H1 (cell line): ENCODE measurements at regions not wholly inside any gene's neighbourhood (a gene's known extent, or its start where the extent isn't known, plus 50 kb on each side); places are given as distances from the start of the nearest gene placed in this dataset.

Source experiments
- CTCF ChIA-PET: fragments of 300-600 bp; sonication (Branson Sonifier 250); formaldehyde crosslinking; loops from one replicate; lab custom pipeline; 2021; ENCODE audit not compliant: partially characterized antibody; lab: Charles Lee
- POLR2A ChIA-PET: fragments of 300-600 bp; sonication (Branson Sonifier 250); formaldehyde crosslinking; loops from one replicate; lab custom pipeline; 2021; ENCODE audit warnings: inconsistent platforms; ENCODE audit not compliant: partially characterized antibody; lab: Charles Lee
- DNase-seq, 2 experiments: peaks; one replicate each; pipeline versions ENCODE4 v3.0.0 to v3.0.0-alpha.2; 2010 to 2022; ENCODE audit warnings: low spot score in 2 of 2, low read depth in 1 of 2, mixed read lengths in 1 of 2
- FAIRE-seq: peaks from 2 replicates; lab custom pipeline; 2011; peaks lifted over from hg19 to GRCh38; lab: Jason Lieb, UNC
- H2AFZ ChIP-seq: 2 replicates; pipeline ENCODE4 v1.8.1; 2012; ENCODE audit warnings: low read length, inconsistent platforms
- H2AK5ac ChIP-seq: 2 replicates; pipeline ENCODE4 v1.6.1; 2013; ENCODE audit warnings: low read depth, low read length
- H2BK120ac ChIP-seq: replicated peaks from 2 replicates; pipeline ENCODE3; 2013; ENCODE audit warnings: low read depth, low read length, inconsistent platforms
- H2BK12ac ChIP-seq: 2 replicates; pipeline ENCODE4 v1.6.1; 2013; ENCODE audit warnings: low read depth, low read length
- H2BK15ac ChIP-seq: 2 replicates; pipeline ENCODE4 v1.6.1; 2013; ENCODE audit warnings: low read length
- H2BK20ac ChIP-seq: 2 replicates; pipeline ENCODE4 v1.6.1; 2013; ENCODE audit warnings: low read length
- H2BK5ac ChIP-seq: 2 replicates; pipeline ENCODE4 v1.6.1; 2013; ENCODE audit warnings: low read depth, low read length
- H3K14ac ChIP-seq: 2 replicates; pipeline ENCODE4 v1.6.1; 2013; ENCODE audit warnings: inconsistent platforms; ENCODE audit not compliant: insufficient read length
- H3K18ac ChIP-seq: 2 replicates; pipeline ENCODE4 v1.6.1; 2013; ENCODE audit warnings: low read length; ENCODE audit errors: extremely low read depth
- H3K23ac ChIP-seq: 2 replicates; pipeline ENCODE4 v1.6.1; 2013; ENCODE audit warnings: inconsistent platforms; ENCODE audit not compliant: insufficient read length
- H3K23me2 ChIP-seq: 2 replicates; pipeline ENCODE4 v1.6.1; 2013; ENCODE audit warnings: low read depth, low read length
- H3K27ac ChIP-seq: 2 replicates; pipeline ENCODE4 v1.6.1; 2011; ENCODE audit warnings: low read depth, low read length, inconsistent platforms
- H3K27me3 ChIP-seq, 4 experiments: replicated peaks in 1 of 4; 1 replicate in 1 of 4; 2 replicates in 3 of 4; pipeline versions ENCODE4 v1.6.1 to v1.8.1; 2011 to 2013; ENCODE audit warnings: low read length in 3 of 4, mild to moderate bottlenecking in 3 of 4, inconsistent platforms in 2 of 4, mixed read lengths in 2 of 4, moderate library complexity in 1 of 4; ENCODE audit not compliant: control insufficient read depth in 3 of 4, insufficient read depth in 3 of 4; ENCODE audit errors: extremely low read depth in 1 of 4
- H3K36me3 ChIP-seq, 4 experiments: 2 replicates each; pipeline versions ENCODE4 v1.6.1 to v1.8.1; 2011 to 2013; ENCODE audit warnings: mild to moderate bottlenecking in 4 of 4, low read length in 3 of 4, moderate library complexity in 2 of 4, control low read depth in 1 of 4, inconsistent platforms in 1 of 4; ENCODE audit not compliant: insufficient read depth in 4 of 4, control insufficient read depth in 2 of 4
- H3K4ac ChIP-seq: replicated peaks from 2 replicates; pipeline ENCODE3; 2013; ENCODE audit warnings: low read length, low read depth, mixed read lengths, inconsistent platforms; ENCODE audit not compliant: insufficient read length
- H3K4me1 ChIP-seq, 4 experiments: replicated peaks in 1 of 4; 1 replicate in 1 of 4; 2 replicates in 3 of 4; pipeline versions ENCODE4 v1.6.1 to v1.8.1; 2011 to 2013; ENCODE audit warnings: low read length in 3 of 4, inconsistent platforms in 2 of 4, mixed read lengths in 1 of 4; ENCODE audit not compliant: insufficient read depth in 4 of 4, control insufficient read depth in 3 of 4
- H3K4me2 ChIP-seq, 2 experiments: 2 replicates each; pipeline versions ENCODE4 v1.6.1 to v1.8.1; 2011 to 2013; ENCODE audit warnings: low read depth in 2 of 2, low read length in 2 of 2, control low read depth in 1 of 2, inconsistent platforms in 1 of 2, mild to moderate bottlenecking in 1 of 2; ENCODE audit not compliant: insufficient read depth in 1 of 2
- H3K4me3 ChIP-seq, 4 experiments: fragments of 200-600, 300-600 bp in 1 of 4; sonication (generic), shearing (Covaris generic), sonication (Bioruptor Twin) in 1 of 4; 2 replicates each; pipeline versions ENCODE4 v1.5.1 to v1.8.1; 2011 to 2016; ENCODE audit warnings: low read length in 4 of 4, low read depth in 3 of 4, control low read depth in 2 of 4, inconsistent platforms in 2 of 4, mild to moderate bottlenecking in 2 of 4, mixed read lengths in 1 of 4, moderate library complexity in 1 of 4; ENCODE audit not compliant: insufficient read depth in 2 of 4; ENCODE audit errors: extremely low read depth in 1 of 4
- H3K56ac ChIP-seq: replicated peaks from 2 replicates; pipeline ENCODE3; 2013; ENCODE audit warnings: low read depth, mild to moderate bottlenecking, mixed read lengths, low read length, inconsistent platforms; ENCODE audit not compliant: insufficient read length
- H3K79me1 ChIP-seq: 2 replicates; pipeline ENCODE4 v1.6.1; 2013; ENCODE audit warnings: low read depth, low read length, control low read depth
- H3K79me2 ChIP-seq, 2 experiments: 2 replicates each; pipeline versions ENCODE4 v1.6.1 to v1.8.1; 2012 to 2013; ENCODE audit warnings: low read length in 2 of 2, mild to moderate bottlenecking in 2 of 2, inconsistent platforms in 1 of 2; ENCODE audit not compliant: insufficient read depth in 2 of 2, control insufficient read depth in 1 of 2
- H3K9ac ChIP-seq, 4 experiments: replicated peaks in 1 of 4; 1 replicate in 1 of 4; 2 replicates in 3 of 4; pipeline versions ENCODE4 v1.6.1 to v1.8.1; 2011 to 2013; ENCODE audit warnings: low read depth in 3 of 4, low read length in 3 of 4, control low read depth in 2 of 4, mild to moderate bottlenecking in 2 of 4, moderate library complexity in 2 of 4, inconsistent platforms in 1 of 4; ENCODE audit errors: extremely low read depth in 1 of 4
- H3K9me3 ChIP-seq, 2 experiments: 2 replicates each; pipeline versions ENCODE4 v1.6.1 to v1.8.1; 2012 to 2013; ENCODE audit warnings: mild to moderate bottlenecking in 2 of 2, moderate library complexity in 2 of 2, control low read depth in 1 of 2, inconsistent platforms in 1 of 2, low read depth in 1 of 2, low read length in 1 of 2, mixed read lengths in 1 of 2; ENCODE audit not compliant: insufficient read depth in 2 of 2
- H4K20me1 ChIP-seq, 2 experiments: replicated peaks in 1 of 2; 2 replicates each; pipeline versions ENCODE3 to v1.8.1; 2011 to 2013; ENCODE audit warnings: inconsistent platforms in 2 of 2, low read length in 2 of 2, mild to moderate bottlenecking in 1 of 2; ENCODE audit not compliant: insufficient read depth in 2 of 2, control insufficient read depth in 1 of 2
- H4K5ac ChIP-seq: 2 replicates; pipeline ENCODE4 v1.6.1; 2013; ENCODE audit warnings: low read length, low read depth, mixed read lengths, inconsistent platforms; ENCODE audit not compliant: insufficient read length
- H4K8ac ChIP-seq: 2 replicates; pipeline ENCODE4 v1.8.0; 2013; ENCODE audit warnings: mild to moderate bottlenecking, moderate library complexity, low read length, inconsistent platforms; ENCODE audit not compliant: insufficient read depth; ENCODE audit errors: extremely low read depth
- H4K91ac ChIP-seq: replicated peaks from 2 replicates; pipeline ENCODE3; 2013; ENCODE audit warnings: low read length, mixed read lengths, inconsistent platforms; ENCODE audit not compliant: insufficient read length
- CEBPB ChIP-seq: IDR thresholded peaks from 2 replicates; pipeline ENCODE4 v1.6.1; 2012; ENCODE audit warnings: low read depth, low read length
- EZH2 ChIP-seq: fragments of 200-600 bp; sonication (generic); IDR thresholded peaks from 2 replicates; pipeline ENCODE4 v1.7.1; 2012; ENCODE audit warnings: low read depth, mild to moderate bottlenecking, moderate library complexity, low read length, inconsistent platforms; ENCODE audit not compliant: severe bottlenecking
- HDAC6 ChIP-seq: IDR thresholded peaks from one replicate; pipeline ENCODE4 v1.7.1; 2012; ENCODE audit warnings: low read depth, mild to moderate bottlenecking, inconsistent platforms, low read length, moderate library complexity
- JUN ChIP-seq: IDR thresholded peaks from 2 replicates; pipeline ENCODE4 v1.6.1; 2011; ENCODE audit warnings: low read depth, mild to moderate bottlenecking, improper control_type of control experiment, low read length
- POLR2A ChIP-seq, 2 experiments: IDR thresholded peaks; 1 replicate in 1 of 2; 2 replicates in 1 of 2; pipeline ENCODE4 v1.6.1; 2011; ENCODE audit warnings: low read depth in 2 of 2, low read length in 2 of 2, mild to moderate bottlenecking in 2 of 2; ENCODE audit errors: control extremely low read depth in 1 of 2
- POLR2AphosphoS5 ChIP-seq: IDR thresholded peaks from 2 replicates; pipeline ENCODE4 v1.6.1; 2011; ENCODE audit warnings: low read depth, low read length
- RAD21 ChIP-seq, 2 experiments: IDR thresholded peaks in 1 of 2; conservative IDR thresholded peaks in 1 of 2; 2 replicates each; pipeline ENCODE4 v1.6.1; 2011; ENCODE audit warnings: low read depth in 2 of 2, low read length in 2 of 2, improper control_type of control experiment in 1 of 2, inconsistent platforms in 1 of 2, mild to moderate bottlenecking in 1 of 2, moderate library complexity in 1 of 2
- SAP30 ChIP-seq: fragments of 300-600 bp; sonication (generic); IDR thresholded peaks from 2 replicates; pipeline ENCODE4 v1.7.1; 2012; ENCODE audit warnings: low read length, moderate library complexity, mild to moderate bottlenecking, inconsistent platforms; ENCODE audit not compliant: insufficient read depth, insufficient replicate concordance
- SRF ChIP-seq: IDR thresholded peaks from 2 replicates; pipeline ENCODE4 v1.6.1; 2011; ENCODE audit warnings: mild to moderate bottlenecking, low read depth, low read length, moderate library complexity
- SUZ12 ChIP-seq: fragments of 200-600 bp; sonication (generic); IDR thresholded peaks from 2 replicates; pipeline ENCODE4 v1.6.1; 2012; ENCODE audit warnings: mild to moderate bottlenecking, inconsistent platforms, low read length, moderate library complexity, mixed read lengths
- TBP ChIP-seq: IDR thresholded peaks from 2 replicates; pipeline ENCODE4 v1.6.1; 2011; ENCODE audit warnings: low read depth, low read length, improper control_type of control experiment
- USF2 ChIP-seq: IDR thresholded peaks from 2 replicates; pipeline ENCODE4 v1.6.1; 2011; ENCODE audit warnings: low read length, improper control_type of control experiment
- WGBS, 2 experiments: shearing (Covaris generic) in 1 of 2; methylation state at CpG; one replicate each; pipeline versions ENCODE4 v1.1.6 to v1.1.7; 2013 to 2015; ENCODE audit warnings: low lambda C conversion rate in 2 of 2, mixed read lengths in 2 of 2, inconsistent platforms in 1 of 2, low coverage in 1 of 2, missing lambda C conversion rate in 1 of 2; ENCODE audit not compliant: insufficient replicate concordance in 2 of 2, insufficient coverage in 1 of 2, insufficient read length in 1 of 2; ENCODE audit errors: extremely low coverage in 1 of 2, missing lambda C conversion rate in 1 of 2; 5-methylcytosine and 5-hydroxymethylcytosine counted together

GRCh38 chr21:18951271-18952038, 547.9 kb upstream of the TMPRSS15 start:
- Histone ChIP-seq H2BK12ac (no peak overlapping the region), H3K4ac (no peak overlapping the region), H3K79me1 (no peaks in the 10 kb centered on the region), H3K4me1 (no peaks in the 10 kb centered on the region), H2BK15ac (no peak overlapping the region), H3K56ac (no peak overlapping the region), H3K14ac (no peak overlapping the region), H3K36me3 (no peaks in the 10 kb centered on the region), H4K20me1 (no peaks in the 10 kb centered on the region), H3K27me3 (no peaks in the 10 kb centered on the region), H2BK5ac (no peak overlapping the region), H3K4me3 (no peak overlapping the region), H3K79me2 (no peaks in the 10 kb centered on the region), H4K5ac (no peak overlapping the region), H2BK120ac (no peak overlapping the region), H4K8ac (no peak overlapping the region), H3K23me2 (no peaks in the 10 kb centered on the region), H2AFZ (peak overlapping the region; percentile 86), H3K18ac (no peak overlapping the region), H2AK5ac (no peak overlapping the region), H3K9me3 (no peaks in the 10 kb centered on the region), H3K27ac (no peak overlapping the region), H4K91ac (no peak overlapping the region), H3K4me2 (no peak overlapping the region), H3K23ac (no peak overlapping the region), H2BK20ac (no peak overlapping the region), H3K9ac (no peak overlapping the region)
- ChIA-PET POLR2A (no interaction called here), CTCF (interaction anchor here (0.6 to 1.8 kb wide), 18 partner anchors 8 to 1938 kb away, joined by 3 to 8 read pairs (median 3); no protein-coding TSS in a partner anchor)
- 64% methylated on average over 14 of the region's 14 CpGs; no CpG with 5 or more reads in 1 of the 2 experiments for WGBS, 2 experiments
- peak; percentile 85 for FAIRE-seq
- DNase-seq = peak; percentile 9 to 55
- TF ChIP-seq JUN = no peak
- TF ChIP-seq EZH2 = no peak
- TF ChIP-seq HDAC6 = no peak
- peak; percentile 86 to 87 for TF ChIP-seq RAD21 (IDR thresholded peaks at IDR 0.05 in 1 of 2, conservative IDR thresholded peaks at IDR 0.05 in 1 of 2; ENCODE audit: low read depth in 2 of 2, low read length in 2 of 2)
- TF ChIP-seq TBP = no peak
- TF ChIP-seq SAP30 = no peak
- no peak for TF ChIP-seq POLR2A (IDR thresholded peaks at IDR 0.05; ENCODE audit: control extremely low read depth in 1 of 2, low read depth in 2 of 2, low read length in 2 of 2)
- no peak for TF ChIP-seq SRF
- no peak for TF ChIP-seq USF2
- no peak for TF ChIP-seq SUZ12
- 0 out of 2 replicates have a peak, but pooled peaks have one; percentile 45 for TF ChIP-seq CEBPB
- no peak for TF ChIP-seq POLR2AphosphoS5
